H1 (cell line): ENCODE measurements at regions not wholly inside any gene's neighbourhood (a gene's known extent, or its start where the extent isn't known, plus 50 kb on each side); places are given as distances from the start of the nearest gene placed in this dataset.
A peak's percentile ranks its signal among the peaks of the same experiment; 100 is the strongest.

Experiments used
- CTCF ChIA-PET: fragments of 300-600 bp; sonication (Branson Sonifier 250); formaldehyde crosslinking; loops from one replicate; lab custom pipeline; 2021; ENCODE audit not compliant: partially characterized antibody; lab: Charles Lee
- POLR2A ChIA-PET: fragments of 300-600 bp; sonication (Branson Sonifier 250); formaldehyde crosslinking; loops from one replicate; lab custom pipeline; 2021; ENCODE audit warnings: inconsistent platforms; ENCODE audit not compliant: partially characterized antibody; lab: Charles Lee
- DNase-seq, 2 experiments: peaks; one replicate each; pipeline versions ENCODE4 v3.0.0 to v3.0.0-alpha.2; 2010 to 2022; ENCODE audit warnings: low spot score in 2 of 2, low read depth in 1 of 2, mixed read lengths in 1 of 2
- FAIRE-seq: peaks from 2 replicates; lab custom pipeline; 2011; peaks lifted over from hg19 to GRCh38; lab: Jason Lieb, UNC
- H2AFZ ChIP-seq: 2 replicates; pipeline ENCODE4 v1.8.1; 2012; ENCODE audit warnings: low read length, inconsistent platforms
- H2AK5ac ChIP-seq: 2 replicates; pipeline ENCODE4 v1.6.1; 2013; ENCODE audit warnings: low read depth, low read length
- H2BK120ac ChIP-seq: replicated peaks from 2 replicates; pipeline ENCODE3; 2013; ENCODE audit warnings: low read depth, low read length, inconsistent platforms
- H2BK12ac ChIP-seq: 2 replicates; pipeline ENCODE4 v1.6.1; 2013; ENCODE audit warnings: low read depth, low read length
- H2BK15ac ChIP-seq: 2 replicates; pipeline ENCODE4 v1.6.1; 2013; ENCODE audit warnings: low read length
- H2BK20ac ChIP-seq: 2 replicates; pipeline ENCODE4 v1.6.1; 2013; ENCODE audit warnings: low read length
- H2BK5ac ChIP-seq: 2 replicates; pipeline ENCODE4 v1.6.1; 2013; ENCODE audit warnings: low read depth, low read length
- H3K14ac ChIP-seq: 2 replicates; pipeline ENCODE4 v1.6.1; 2013; ENCODE audit warnings: inconsistent platforms; ENCODE audit not compliant: insufficient read length
- H3K18ac ChIP-seq: 2 replicates; pipeline ENCODE4 v1.6.1; 2013; ENCODE audit warnings: low read length; ENCODE audit errors: extremely low read depth
- H3K23ac ChIP-seq: 2 replicates; pipeline ENCODE4 v1.6.1; 2013; ENCODE audit warnings: inconsistent platforms; ENCODE audit not compliant: insufficient read length
- H3K23me2 ChIP-seq: 2 replicates; pipeline ENCODE4 v1.6.1; 2013; ENCODE audit warnings: low read depth, low read length
- H3K27ac ChIP-seq: 2 replicates; pipeline ENCODE4 v1.6.1; 2011; ENCODE audit warnings: low read depth, low read length, inconsistent platforms
- H3K27me3 ChIP-seq, 4 experiments: replicated peaks in 1 of 4; 1 replicate in 1 of 4; 2 replicates in 3 of 4; pipeline versions ENCODE4 v1.6.1 to v1.8.1; 2011 to 2013; ENCODE audit warnings: low read length in 3 of 4, mild to moderate bottlenecking in 3 of 4, inconsistent platforms in 2 of 4, mixed read lengths in 2 of 4, moderate library complexity in 1 of 4; ENCODE audit not compliant: control insufficient read depth in 3 of 4, insufficient read depth in 3 of 4; ENCODE audit errors: extremely low read depth in 1 of 4
- H3K36me3 ChIP-seq, 4 experiments: 2 replicates each; pipeline versions ENCODE4 v1.6.1 to v1.8.1; 2011 to 2013; ENCODE audit warnings: mild to moderate bottlenecking in 4 of 4, low read length in 3 of 4, moderate library complexity in 2 of 4, control low read depth in 1 of 4, inconsistent platforms in 1 of 4; ENCODE audit not compliant: insufficient read depth in 4 of 4, control insufficient read depth in 2 of 4
- H3K4ac ChIP-seq: replicated peaks from 2 replicates; pipeline ENCODE3; 2013; ENCODE audit warnings: low read length, low read depth, mixed read lengths, inconsistent platforms; ENCODE audit not compliant: insufficient read length
- H3K4me1 ChIP-seq, 4 experiments: replicated peaks in 1 of 4; 1 replicate in 1 of 4; 2 replicates in 3 of 4; pipeline versions ENCODE4 v1.6.1 to v1.8.1; 2011 to 2013; ENCODE audit warnings: low read length in 3 of 4, inconsistent platforms in 2 of 4, mixed read lengths in 1 of 4; ENCODE audit not compliant: insufficient read depth in 4 of 4, control insufficient read depth in 3 of 4
- H3K4me2 ChIP-seq, 2 experiments: 2 replicates each; pipeline versions ENCODE4 v1.6.1 to v1.8.1; 2011 to 2013; ENCODE audit warnings: low read depth in 2 of 2, low read length in 2 of 2, control low read depth in 1 of 2, inconsistent platforms in 1 of 2, mild to moderate bottlenecking in 1 of 2; ENCODE audit not compliant: insufficient read depth in 1 of 2
- H3K4me3 ChIP-seq, 4 experiments: fragments of 200-600, 300-600 bp in 1 of 4; sonication (generic), shearing (Covaris generic), sonication (Bioruptor Twin) in 1 of 4; 2 replicates each; pipeline versions ENCODE4 v1.5.1 to v1.8.1; 2011 to 2016; ENCODE audit warnings: low read length in 4 of 4, low read depth in 3 of 4, control low read depth in 2 of 4, inconsistent platforms in 2 of 4, mild to moderate bottlenecking in 2 of 4, mixed read lengths in 1 of 4, moderate library complexity in 1 of 4; ENCODE audit not compliant: insufficient read depth in 2 of 4; ENCODE audit errors: extremely low read depth in 1 of 4
- H3K56ac ChIP-seq: replicated peaks from 2 replicates; pipeline ENCODE3; 2013; ENCODE audit warnings: low read depth, mild to moderate bottlenecking, mixed read lengths, low read length, inconsistent platforms; ENCODE audit not compliant: insufficient read length
- H3K79me1 ChIP-seq: 2 replicates; pipeline ENCODE4 v1.6.1; 2013; ENCODE audit warnings: low read depth, low read length, control low read depth
- H3K79me2 ChIP-seq, 2 experiments: 2 replicates each; pipeline versions ENCODE4 v1.6.1 to v1.8.1; 2012 to 2013; ENCODE audit warnings: low read length in 2 of 2, mild to moderate bottlenecking in 2 of 2, inconsistent platforms in 1 of 2; ENCODE audit not compliant: insufficient read depth in 2 of 2, control insufficient read depth in 1 of 2
- H3K9ac ChIP-seq, 4 experiments: replicated peaks in 1 of 4; 1 replicate in 1 of 4; 2 replicates in 3 of 4; pipeline versions ENCODE4 v1.6.1 to v1.8.1; 2011 to 2013; ENCODE audit warnings: low read depth in 3 of 4, low read length in 3 of 4, control low read depth in 2 of 4, mild to moderate bottlenecking in 2 of 4, moderate library complexity in 2 of 4, inconsistent platforms in 1 of 4; ENCODE audit errors: extremely low read depth in 1 of 4
- H3K9me3 ChIP-seq, 2 experiments: 2 replicates each; pipeline versions ENCODE4 v1.6.1 to v1.8.1; 2012 to 2013; ENCODE audit warnings: mild to moderate bottlenecking in 2 of 2, moderate library complexity in 2 of 2, control low read depth in 1 of 2, inconsistent platforms in 1 of 2, low read depth in 1 of 2, low read length in 1 of 2, mixed read lengths in 1 of 2; ENCODE audit not compliant: insufficient read depth in 2 of 2
- H4K20me1 ChIP-seq, 2 experiments: replicated peaks in 1 of 2; 2 replicates each; pipeline versions ENCODE3 to v1.8.1; 2011 to 2013; ENCODE audit warnings: inconsistent platforms in 2 of 2, low read length in 2 of 2, mild to moderate bottlenecking in 1 of 2; ENCODE audit not compliant: insufficient read depth in 2 of 2, control insufficient read depth in 1 of 2
- H4K5ac ChIP-seq: 2 replicates; pipeline ENCODE4 v1.6.1; 2013; ENCODE audit warnings: low read length, low read depth, mixed read lengths, inconsistent platforms; ENCODE audit not compliant: insufficient read length
- H4K8ac ChIP-seq: 2 replicates; pipeline ENCODE4 v1.8.0; 2013; ENCODE audit warnings: mild to moderate bottlenecking, moderate library complexity, low read length, inconsistent platforms; ENCODE audit not compliant: insufficient read depth; ENCODE audit errors: extremely low read depth
- H4K91ac ChIP-seq: replicated peaks from 2 replicates; pipeline ENCODE3; 2013; ENCODE audit warnings: low read length, mixed read lengths, inconsistent platforms; ENCODE audit not compliant: insufficient read length
- RBBP5 ChIP-seq: IDR thresholded peaks from 2 replicates; pipeline ENCODE4 v1.7.1; 2012; ENCODE audit warnings: low read depth, mild to moderate bottlenecking, inconsistent platforms, low read length, moderate library complexity, borderline replicate concordance
- WGBS, 2 experiments: shearing (Covaris generic) in 1 of 2; methylation state at CpG; one replicate each; pipeline versions ENCODE4 v1.1.6 to v1.1.7; 2013 to 2015; ENCODE audit warnings: low lambda C conversion rate in 2 of 2, mixed read lengths in 2 of 2, inconsistent platforms in 1 of 2, low coverage in 1 of 2, missing lambda C conversion rate in 1 of 2; ENCODE audit not compliant: insufficient replicate concordance in 2 of 2, insufficient coverage in 1 of 2, insufficient read length in 1 of 2; ENCODE audit errors: extremely low coverage in 1 of 2, missing lambda C conversion rate in 1 of 2; 5-methylcytosine and 5-hydroxymethylcytosine counted together
- TF ChIP-seq, protein P1 (sequence below), 3 experiments: IDR thresholded peaks; 1 replicate in 2 of 3; 2 replicates in 1 of 3; pipeline versions ENCODE4 v1.5.1 to v1.6.1; 2011; ENCODE audit warnings: low read length in 3 of 3, mild to moderate bottlenecking in 3 of 3, inconsistent platforms in 2 of 3, low read depth in 1 of 3, moderate library complexity in 1 of 3; ENCODE audit not compliant: insufficient read depth in 1 of 3; ENCODE audit errors: control extremely low read depth in 1 of 3

DNA sequence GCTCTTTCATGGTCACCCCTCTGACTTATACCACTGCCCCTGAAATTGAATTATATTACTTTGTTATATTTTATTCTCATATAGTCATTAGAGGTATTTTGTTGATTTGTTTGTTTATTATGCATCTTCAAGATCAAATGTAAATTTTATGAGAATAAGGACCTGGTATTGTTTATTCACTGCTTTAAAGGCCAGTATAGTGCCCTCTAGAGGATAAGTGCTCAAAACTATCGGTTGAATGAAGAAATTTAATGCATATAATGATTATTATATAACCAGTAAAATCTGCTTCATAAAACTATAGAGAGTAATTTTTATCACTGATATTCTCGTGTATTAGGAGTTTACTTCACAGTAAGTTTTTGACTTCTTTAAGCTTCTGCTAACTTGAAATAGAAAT is 1401.9 kb downstream of the SLITRK1 start:
- H3K36me3 ChIP-seq: no peaks in the 10 kb centered on the region
- H3K4me1 ChIP-seq: no peaks in the 10 kb centered on the region
- H3K79me1 ChIP-seq: no peaks in the 10 kb centered on the region
- H2BK12ac ChIP-seq: no peak overlapping the region
- no peak overlapping the region for H3K56ac ChIP-seq
- H3K14ac ChIP-seq: no peak overlapping the region
- no peak for FAIRE-seq
- H2BK5ac ChIP-seq: no peak overlapping the region
- H2BK20ac ChIP-seq: no peak overlapping the region
- no peak overlapping the region for H3K9ac ChIP-seq
- H3K79me2 ChIP-seq: no peaks in the 10 kb centered on the region
- no peak overlapping the region for H2AFZ ChIP-seq
- no peaks in the 10 kb centered on the region for H3K27me3 ChIP-seq
- 49% methylated on average over 2 of the region's 2 CpGs; no CpG with 5 or more reads in 1 of the 2 experiments for WGBS, 2 experiments
- no peak overlapping the region for H4K91ac ChIP-seq
- no peak overlapping the region for H2BK120ac ChIP-seq
- no peak overlapping the region for H3K4me2 ChIP-seq
- no peak overlapping the region for H2BK15ac ChIP-seq
- H3K23me2 ChIP-seq: no peaks in the 10 kb centered on the region
- no peak overlapping the region for H3K4me3 ChIP-seq
- H4K20me1 ChIP-seq: no peaks in the 10 kb centered on the region
- ChIA-PET POLR2A (no interaction called here), CTCF (interaction anchor here (0.6 to 1.8 kb wide), 9 partner anchors 9 to 287 kb away, joined by 3 to 8 read pairs (median 5); no protein-coding TSS in a partner anchor)
- no peak overlapping the region for H3K18ac ChIP-seq
- H2AK5ac ChIP-seq: no peak overlapping the region
- TF ChIP-seq, protein P1, sequence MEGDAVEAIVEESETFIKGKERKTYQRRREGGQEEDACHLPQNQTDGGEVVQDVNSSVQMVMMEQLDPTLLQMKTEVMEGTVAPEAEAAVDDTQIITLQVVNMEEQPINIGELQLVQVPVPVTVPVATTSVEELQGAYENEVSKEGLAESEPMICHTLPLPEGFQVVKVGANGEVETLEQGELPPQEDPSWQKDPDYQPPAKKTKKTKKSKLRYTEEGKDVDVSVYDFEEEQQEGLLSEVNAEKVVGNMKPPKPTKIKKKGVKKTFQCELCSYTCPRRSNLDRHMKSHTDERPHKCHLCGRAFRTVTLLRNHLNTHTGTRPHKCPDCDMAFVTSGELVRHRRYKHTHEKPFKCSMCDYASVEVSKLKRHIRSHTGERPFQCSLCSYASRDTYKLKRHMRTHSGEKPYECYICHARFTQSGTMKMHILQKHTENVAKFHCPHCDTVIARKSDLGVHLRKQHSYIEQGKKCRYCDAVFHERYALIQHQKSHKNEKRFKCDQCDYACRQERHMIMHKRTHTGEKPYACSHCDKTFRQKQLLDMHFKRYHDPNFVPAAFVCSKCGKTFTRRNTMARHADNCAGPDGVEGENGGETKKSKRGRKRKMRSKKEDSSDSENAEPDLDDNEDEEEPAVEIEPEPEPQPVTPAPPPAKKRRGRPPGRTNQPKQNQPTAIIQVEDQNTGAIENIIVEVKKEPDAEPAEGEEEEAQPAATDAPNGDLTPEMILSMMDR (IDR thresholded peaks at IDR 0.05; ENCODE audit: control extremely low read depth in 1 of 3, insufficient read depth in 1 of 3, low read depth in 1 of 3, low read length in 3 of 3): peak in 1 of 3 experiments; percentile 35; a peak in 1 of 4 replicates
- TF ChIP-seq RBBP5: no peak
- H3K9me3 ChIP-seq: no peaks in the 10 kb centered on the region
- no peak overlapping the region for H3K23ac ChIP-seq
- no peak for DNase-seq
- no peak overlapping the region for H4K5ac ChIP-seq
- H4K8ac ChIP-seq: no peak overlapping the region
- H3K4ac ChIP-seq: no peak overlapping the region
- no peak overlapping the region for H3K27ac ChIP-seq
